ENCODE measurements at regions not wholly inside any gene's neighbourhood (a gene's known extent, or its start where the extent isn't known, plus 50 kb on each side); places are given as distances from the start of the nearest gene placed in this dataset.

DNA sequence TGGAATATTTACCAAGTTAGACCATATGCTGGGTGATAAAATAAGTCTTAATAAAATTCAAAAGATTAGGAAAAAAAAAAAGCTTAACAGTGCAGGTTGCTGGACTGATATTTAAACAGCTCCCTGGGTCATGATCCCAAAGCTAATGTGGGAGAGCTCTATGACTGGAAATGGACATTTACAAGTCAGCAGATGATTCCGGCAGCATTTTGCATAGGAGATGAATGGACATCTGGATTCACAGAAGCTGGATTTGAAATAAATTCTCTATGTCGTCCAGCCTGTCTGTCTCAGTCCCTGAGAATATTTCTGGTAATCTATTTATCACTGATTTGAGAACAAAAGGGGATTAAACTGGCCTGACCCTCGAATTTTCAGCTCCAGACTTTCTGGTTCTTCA, 52.3 kb upstream of the KLHL25 start:
- H3K36me3 ChIP-seq (ENCODE audit: control insufficient read depth, insufficient read depth, low read length) = no peaks in the 10 kb centered on the region
- no peak overlapping the region for H2BK15ac ChIP-seq (replicated peaks; ENCODE audit: low read depth)
- no peak overlapping the region for H3K23ac ChIP-seq (ENCODE audit: low read length)
- H3K27ac ChIP-seq (ENCODE audit: low read depth, low read length) = no peak overlapping the region
- WGBS (ENCODE audit: extremely low coverage, insufficient coverage, low lambda C conversion rate) = no CpG with 5 or more reads among the region's 3 CpGs
- no peak overlapping the region for H2BK120ac ChIP-seq (ENCODE audit: low read depth, low read length)
- no peak for DNase-seq
- H2BK5ac ChIP-seq (ENCODE audit: low read length) = no peak overlapping the region
- H4K5ac ChIP-seq (ENCODE audit: low read length) = no peak overlapping the region
- H3K18ac ChIP-seq (ENCODE audit: low read length) = no peak overlapping the region
- no peak overlapping the region for H3K4me3 ChIP-seq (ENCODE audit: low read length)
- no peak overlapping the region for H4K8ac ChIP-seq (ENCODE audit: low read depth, low read length)
- H3K4me2 ChIP-seq (ENCODE audit: low read length) = no peak overlapping the region
- no peak overlapping the region for H3K9ac ChIP-seq (ENCODE audit: low read length)
- H3K4me1 ChIP-seq (ENCODE audit: control insufficient read depth, low read depth, low read length) = no peaks in the 10 kb centered on the region
- no peaks in the 10 kb centered on the region for H3K79me1 ChIP-seq (ENCODE audit: low read length)
- H3K79me2 ChIP-seq (ENCODE audit: control insufficient read depth, insufficient read depth, low read length) = no peaks in the 10 kb centered on the region
- H2AK5ac ChIP-seq (ENCODE audit: low read length) = no peak overlapping the region
- no peaks in the 10 kb centered on the region for H3K27me3 ChIP-seq (ENCODE audit: insufficient read depth, low read length, poor library complexity)
- no peak overlapping the region for H3K56ac ChIP-seq (ENCODE audit: low read length)
- no peak overlapping the region for H3K4ac ChIP-seq (ENCODE audit: low read depth, low read length)

GRCh38 chr15:85849946-85850345, 55.2 kb upstream of the KLHL25 start:
- Histone ChIP-seq H3K18ac (ENCODE audit: low read length) (no peak overlapping the region), H3K9ac (ENCODE audit: low read length) (no peak overlapping the region), H3K4me2 (ENCODE audit: low read length) (no peak overlapping the region), H4K8ac (ENCODE audit: low read depth, low read length) (no peak overlapping the region), H3K4ac (ENCODE audit: low read depth, low read length) (no peak overlapping the region), H3K27ac (ENCODE audit: low read depth, low read length) (no peak overlapping the region), H3K79me1 (ENCODE audit: low read length) (no peaks in the 10 kb centered on the region), H2BK5ac (ENCODE audit: low read length) (no peak overlapping the region), H3K4me3 (ENCODE audit: low read length) (no peak overlapping the region), H3K4me1 (ENCODE audit: control insufficient read depth, low read depth, low read length) (no peaks in the 10 kb centered on the region), H2BK15ac (replicated peaks; ENCODE audit: low read depth) (no peak overlapping the region), H3K27me3 (ENCODE audit: insufficient read depth, low read length, poor library complexity) (no peaks in the 10 kb centered on the region), H4K5ac (ENCODE audit: low read length) (no peak overlapping the region), H3K79me2 (ENCODE audit: control insufficient read depth, insufficient read depth, low read length) (no peaks in the 10 kb centered on the region), H3K23ac (ENCODE audit: low read length) (no peak overlapping the region), H3K36me3 (ENCODE audit: control insufficient read depth, insufficient read depth, low read length) (no peaks in the 10 kb centered on the region), H2BK120ac (ENCODE audit: low read depth, low read length) (no peak overlapping the region), H3K56ac (ENCODE audit: low read length) (no peak overlapping the region), H2AK5ac (ENCODE audit: low read length) (no peak overlapping the region)
- no CpG with 5 or more reads among the region's 11 CpGs for WGBS (ENCODE audit: extremely low coverage, insufficient coverage, low lambda C conversion rate)
- no peak for DNase-seq

GRCh38 chr15:85852969-85853368, 58.2 kb upstream of the KLHL25 start:
- DNase-seq = no peak
- Histone ChIP-seq H3K4me1 (ENCODE audit: control insufficient read depth, low read depth, low read length) (no peaks in the 10 kb centered on the region), H3K18ac (ENCODE audit: low read length) (no peak overlapping the region), H2BK15ac (replicated peaks; ENCODE audit: low read depth) (no peak overlapping the region), H3K36me3 (ENCODE audit: control insufficient read depth, insufficient read depth, low read length) (no peaks in the 10 kb centered on the region), H3K79me2 (ENCODE audit: control insufficient read depth, insufficient read depth, low read length) (no peaks in the 10 kb centered on the region), H3K56ac (ENCODE audit: low read length) (no peak overlapping the region), H4K5ac (ENCODE audit: low read length) (no peak overlapping the region), H3K79me1 (ENCODE audit: low read length) (no peaks in the 10 kb centered on the region), H2BK120ac (ENCODE audit: low read depth, low read length) (no peak overlapping the region), H3K23ac (ENCODE audit: low read length) (no peak overlapping the region), H3K4me3 (ENCODE audit: low read length) (no peak overlapping the region), H3K4ac (ENCODE audit: low read depth, low read length) (no peak overlapping the region), H3K27ac (ENCODE audit: low read depth, low read length) (no peak overlapping the region), H3K27me3 (ENCODE audit: insufficient read depth, low read length, poor library complexity) (no peaks in the 10 kb centered on the region), H2AK5ac (ENCODE audit: low read length) (no peak overlapping the region), H3K9ac (ENCODE audit: low read length) (no peak overlapping the region), H2BK5ac (ENCODE audit: low read length) (no peak overlapping the region), H3K4me2 (ENCODE audit: low read length) (no peak overlapping the region), H4K8ac (ENCODE audit: low read depth, low read length) (no peak overlapping the region)
- WGBS (ENCODE audit: extremely low coverage, insufficient coverage, low lambda C conversion rate) = no CpG with 5 or more reads among the region's 3 CpGs

- Histone ChIP-seq H3K4ac (ENCODE audit: low read depth, low read length) (no peak overlapping the region), H2BK5ac (ENCODE audit: low read length) (no peak overlapping the region), H3K23ac (ENCODE audit: low read length) (no peak overlapping the region), H3K79me1 (ENCODE audit: low read length) (no peaks in the 10 kb centered on the region), H2BK120ac (ENCODE audit: low read depth, low read length) (no peak overlapping the region), H3K4me2 (ENCODE audit: low read length) (no peak overlapping the region), H3K9ac (ENCODE audit: low read length) (no peak overlapping the region), H3K27me3 (ENCODE audit: insufficient read depth, low read length, poor library complexity) (no peaks in the 10 kb centered on the region), H3K36me3 (ENCODE audit: control insufficient read depth, insufficient read depth, low read length) (no peaks in the 10 kb centered on the region), H2AK5ac (ENCODE audit: low read length) (no peak overlapping the region), H2BK15ac (replicated peaks; ENCODE audit: low read depth) (no peak overlapping the region), H4K8ac (ENCODE audit: low read depth, low read length) (no peak overlapping the region), H3K18ac (ENCODE audit: low read length) (no peak overlapping the region), H3K27ac (ENCODE audit: low read depth, low read length) (no peak overlapping the region), H3K4me3 (ENCODE audit: low read length) (no peak overlapping the region), H4K5ac (ENCODE audit: low read length) (no peak overlapping the region), H3K79me2 (ENCODE audit: control insufficient read depth, insufficient read depth, low read length) (no peaks in the 10 kb centered on the region), H3K4me1 (ENCODE audit: control insufficient read depth, low read depth, low read length) (no peaks in the 10 kb centered on the region), H3K56ac (ENCODE audit: low read length) (no peak overlapping the region)
- DNase-seq = peak; percentile 76
- no CpG with 5 or more reads among the region's 11 CpGs for WGBS (ENCODE audit: extremely low coverage, insufficient coverage, low lambda C conversion rate)
Observed at GRCh38 chr15:85854345-85855097, 59.8 kb upstream of the KLHL25 start.

DNA sequence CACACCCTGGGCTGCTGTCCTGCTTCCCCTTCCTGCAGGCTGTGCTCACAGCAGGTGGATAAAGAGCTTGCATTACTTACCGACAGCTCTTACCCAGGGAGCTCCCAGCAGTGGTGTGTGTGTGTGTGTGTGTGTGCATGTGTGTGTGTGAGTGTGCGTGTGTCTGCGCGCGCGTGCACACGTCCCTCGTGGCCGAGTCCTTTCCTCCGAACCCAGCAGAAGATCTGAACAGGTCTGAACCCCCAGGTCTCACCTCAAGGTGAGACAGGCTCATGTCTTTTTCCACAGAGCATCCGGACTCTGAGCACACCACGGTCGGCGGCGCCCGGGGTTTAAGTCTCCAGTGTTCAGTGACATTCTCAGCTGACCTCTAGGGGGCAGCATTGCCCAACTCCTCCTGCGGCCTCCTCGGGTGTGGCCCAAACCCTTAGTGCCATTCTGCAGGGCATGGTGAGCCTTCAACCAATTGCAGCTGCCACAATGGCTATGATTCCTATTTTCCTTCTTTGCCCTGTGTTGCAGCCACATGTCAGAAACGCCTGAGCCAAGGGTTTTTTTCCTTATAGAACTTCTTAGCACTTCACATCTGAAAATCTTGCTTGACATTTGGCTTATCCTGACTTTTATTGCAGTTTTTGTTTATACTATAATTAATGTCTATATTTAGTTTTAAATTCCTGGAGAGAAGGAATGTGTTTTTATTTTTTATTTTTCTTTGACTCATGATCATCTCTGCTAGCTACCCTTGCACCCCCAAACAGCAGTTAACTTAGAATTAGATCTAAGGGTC, 64.1 kb upstream of the KLHL25 start:
- H3K9ac ChIP-seq (ENCODE audit: low read length) = no peak overlapping the region
- H2BK15ac ChIP-seq (replicated peaks; ENCODE audit: low read depth) = no peak overlapping the region
- no peak overlapping the region for H3K23ac ChIP-seq (ENCODE audit: low read length)
- no peak overlapping the region for H4K8ac ChIP-seq (ENCODE audit: low read depth, low read length)
- no peaks in the 10 kb centered on the region for H3K79me1 ChIP-seq (ENCODE audit: low read length)
- no peak overlapping the region for H3K4ac ChIP-seq (ENCODE audit: low read depth, low read length)
- H3K36me3 ChIP-seq (ENCODE audit: control insufficient read depth, insufficient read depth, low read length) = no peaks in the 10 kb centered on the region
- no peaks in the 10 kb centered on the region for H3K4me1 ChIP-seq (ENCODE audit: control insufficient read depth, low read depth, low read length)
- peak overlapping the region; percentile 21 for H3K4me2 ChIP-seq (ENCODE audit: low read length)
- H3K79me2 ChIP-seq (ENCODE audit: control insufficient read depth, insufficient read depth, low read length) = no peaks in the 10 kb centered on the region
- H4K5ac ChIP-seq (ENCODE audit: low read length) = no peak overlapping the region
- H3K18ac ChIP-seq (ENCODE audit: low read length) = no peak overlapping the region
- H2BK5ac ChIP-seq (ENCODE audit: low read length) = no peak overlapping the region
- no peak overlapping the region for H3K56ac ChIP-seq (ENCODE audit: low read length)
- H3K27me3 ChIP-seq (ENCODE audit: insufficient read depth, low read length, poor library complexity) = no peaks in the 10 kb centered on the region
- H3K4me3 ChIP-seq (ENCODE audit: low read length) = no peak overlapping the region
- WGBS (ENCODE audit: extremely low coverage, insufficient coverage, low lambda C conversion rate) = no CpG with 5 or more reads among the region's 19 CpGs
- no peak overlapping the region for H3K27ac ChIP-seq (ENCODE audit: low read depth, low read length)
- peak; percentile 84 for DNase-seq
- no peak overlapping the region for H2AK5ac ChIP-seq (ENCODE audit: low read length)
- no peak overlapping the region for H2BK120ac ChIP-seq (ENCODE audit: low read depth, low read length)
